Esophagus muscularis mucosa (tissue), 3 donors: ENCODE measurements at regions not wholly inside any gene's neighbourhood (a gene's known extent, or its start where the extent isn't known, plus 50 kb on each side); places are given as distances from the start of the nearest gene placed in this dataset.

ENCODE experiments used
- POLR2A ChIP-seq: fragments of 450-650 bp; IDR thresholded peaks from one replicate; pipeline ENCODE4 v1.6.1; 2017; ENCODE audit warnings: antibody characterized with exemption, moderate library complexity, mild to moderate bottlenecking, low read depth
- TF ChIP-seq, protein P1 (sequence below), 3 experiments: fragments of 200-600 bp in 2 of 3; fragments of 450-650 bp in 1 of 3; sonication (generic) in 2 of 3; IDR thresholded peaks; one replicate each; pipeline ENCODE4 v1.5.1; 2017 to 2019; ENCODE audit warnings: antibody characterized with exemption in 3 of 3, mild to moderate bottlenecking in 2 of 3, moderate library complexity in 1 of 3

DNA sequence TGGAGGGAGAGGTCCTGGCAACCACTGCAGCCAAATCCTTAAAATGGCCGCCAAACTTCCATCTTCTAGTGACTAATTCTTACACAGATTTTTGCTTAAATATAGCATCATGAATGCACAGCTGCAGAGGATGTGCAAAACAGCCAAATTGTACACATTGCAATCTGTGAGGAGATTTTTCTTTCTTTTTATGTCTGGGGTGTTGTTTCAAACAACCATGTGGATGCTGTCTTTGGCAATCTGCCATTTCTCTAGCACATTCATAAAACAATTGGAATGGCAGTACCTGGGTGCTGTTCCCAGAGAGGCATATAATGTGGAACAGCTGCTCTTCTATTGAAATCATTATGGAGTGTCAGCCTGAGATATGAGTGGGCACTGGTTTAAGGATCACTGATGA is 1082.9 kb upstream of the SEMA6A start:
- TF ChIP-seq, protein P1, sequence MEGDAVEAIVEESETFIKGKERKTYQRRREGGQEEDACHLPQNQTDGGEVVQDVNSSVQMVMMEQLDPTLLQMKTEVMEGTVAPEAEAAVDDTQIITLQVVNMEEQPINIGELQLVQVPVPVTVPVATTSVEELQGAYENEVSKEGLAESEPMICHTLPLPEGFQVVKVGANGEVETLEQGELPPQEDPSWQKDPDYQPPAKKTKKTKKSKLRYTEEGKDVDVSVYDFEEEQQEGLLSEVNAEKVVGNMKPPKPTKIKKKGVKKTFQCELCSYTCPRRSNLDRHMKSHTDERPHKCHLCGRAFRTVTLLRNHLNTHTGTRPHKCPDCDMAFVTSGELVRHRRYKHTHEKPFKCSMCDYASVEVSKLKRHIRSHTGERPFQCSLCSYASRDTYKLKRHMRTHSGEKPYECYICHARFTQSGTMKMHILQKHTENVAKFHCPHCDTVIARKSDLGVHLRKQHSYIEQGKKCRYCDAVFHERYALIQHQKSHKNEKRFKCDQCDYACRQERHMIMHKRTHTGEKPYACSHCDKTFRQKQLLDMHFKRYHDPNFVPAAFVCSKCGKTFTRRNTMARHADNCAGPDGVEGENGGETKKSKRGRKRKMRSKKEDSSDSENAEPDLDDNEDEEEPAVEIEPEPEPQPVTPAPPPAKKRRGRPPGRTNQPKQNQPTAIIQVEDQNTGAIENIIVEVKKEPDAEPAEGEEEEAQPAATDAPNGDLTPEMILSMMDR (IDR thresholded peaks at IDR 0.05), result no peak
- no peak for TF ChIP-seq POLR2A
